ENCODE measurements at regions not wholly inside any gene's neighbourhood (a gene's known extent, or its start where the extent isn't known, plus 50 kb on each side); places are given as distances from the start of the nearest gene placed in this dataset.

DNA sequence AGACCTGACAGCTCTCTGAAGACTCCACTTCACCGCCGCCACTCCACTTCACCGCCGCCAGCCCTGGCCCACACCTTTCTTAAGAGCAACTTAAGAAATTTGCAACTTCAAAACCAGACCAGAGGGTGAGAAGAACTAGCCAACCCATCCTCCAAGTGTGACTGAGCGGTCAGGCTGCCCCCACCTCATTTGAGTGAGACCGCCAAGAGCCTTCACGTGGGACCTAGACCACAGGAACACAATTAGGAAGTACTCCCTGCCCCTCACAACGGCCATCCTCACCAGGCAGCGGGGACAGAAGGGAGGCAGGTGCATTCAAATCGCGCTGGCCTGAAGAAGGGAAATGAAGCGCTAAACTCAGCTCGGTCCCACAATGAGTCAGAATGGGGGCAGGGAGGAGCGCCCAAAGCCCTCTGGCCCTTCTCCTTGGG is 156.8 kb upstream of the BCL6 start:
- DNase-seq: no peak

DNA sequence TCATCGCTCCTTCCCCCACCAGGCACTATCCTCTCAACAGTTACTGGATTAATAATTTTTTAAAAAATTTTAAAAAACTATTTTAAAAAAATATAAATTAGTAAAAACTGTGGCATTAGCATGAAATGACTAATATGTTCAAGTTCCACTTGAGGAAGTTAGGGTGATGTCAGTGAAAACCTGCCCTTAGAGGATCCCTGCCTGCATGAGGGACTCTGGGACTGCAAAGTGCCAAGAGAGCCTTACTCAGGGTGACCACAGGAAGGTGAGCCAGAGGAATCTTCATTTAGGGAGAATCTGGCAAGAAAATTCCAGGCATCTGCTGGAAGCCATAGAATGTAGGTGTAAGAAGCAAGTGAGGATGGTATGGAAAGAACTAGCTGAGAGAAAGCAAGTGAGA is 157.7 kb upstream of the BCL6 start:
- DNase-seq: no peak

DNA sequence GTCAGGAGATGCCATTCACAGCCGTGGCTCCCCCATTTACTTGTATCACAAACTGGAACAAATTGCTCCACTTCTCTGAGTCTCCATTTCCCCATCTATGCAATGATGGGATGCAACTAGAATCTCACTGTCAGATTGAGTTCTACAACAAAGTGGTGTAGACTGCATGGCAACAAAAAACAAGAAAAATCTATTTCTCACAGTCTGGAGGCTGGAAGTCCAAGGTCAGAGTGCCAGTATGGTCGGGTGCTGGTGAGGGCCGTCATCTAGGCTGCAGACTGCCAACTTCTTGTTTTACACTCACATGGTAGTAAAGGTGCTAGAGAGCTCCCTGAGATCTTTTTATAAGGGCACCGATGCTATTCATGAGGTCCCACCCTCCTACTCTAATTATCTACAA is 158.4 kb upstream of the BCL6 start:
- no peak for DNase-seq

DNA sequence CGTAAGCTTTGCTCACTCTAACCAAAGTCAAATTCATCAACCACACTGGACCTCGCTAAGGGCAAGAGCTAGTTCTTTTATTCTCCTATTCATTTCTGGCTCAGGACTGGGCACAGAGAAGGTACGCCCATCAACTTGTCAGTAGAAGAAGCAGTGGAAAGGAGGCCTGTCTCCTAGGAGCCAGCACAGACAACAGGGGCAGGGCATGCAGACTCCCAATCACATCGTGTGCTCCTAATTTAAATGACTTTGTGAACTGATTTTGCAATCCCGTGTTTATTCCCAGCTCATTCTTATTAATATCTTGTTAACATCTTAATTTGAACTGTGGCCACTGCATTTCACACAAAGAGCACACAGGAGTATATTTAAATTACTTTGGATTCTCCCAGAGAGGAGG is 161.1 kb upstream of the BCL6 start:
- DNase-seq: no peak

DNA sequence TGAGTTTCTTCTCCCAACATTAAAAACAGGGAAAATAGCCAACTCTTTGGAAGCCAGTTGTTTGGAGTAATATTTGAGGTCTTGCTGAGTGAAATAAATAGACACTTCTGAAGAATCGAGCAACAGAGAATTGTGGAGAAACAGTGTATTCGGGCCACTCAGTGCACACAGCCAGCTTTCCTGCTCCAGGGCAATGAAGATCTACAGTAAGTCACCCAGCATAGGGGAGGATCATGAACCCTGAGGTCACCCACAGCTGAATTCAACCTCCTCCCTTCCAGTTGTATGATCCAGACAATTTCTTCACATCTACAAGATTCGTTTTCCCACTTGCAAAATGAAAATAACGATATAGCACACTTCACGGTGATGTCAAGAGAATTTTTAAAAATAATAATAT is 161.7 kb upstream of the BCL6 start:
- no peak for DNase-seq

DNA sequence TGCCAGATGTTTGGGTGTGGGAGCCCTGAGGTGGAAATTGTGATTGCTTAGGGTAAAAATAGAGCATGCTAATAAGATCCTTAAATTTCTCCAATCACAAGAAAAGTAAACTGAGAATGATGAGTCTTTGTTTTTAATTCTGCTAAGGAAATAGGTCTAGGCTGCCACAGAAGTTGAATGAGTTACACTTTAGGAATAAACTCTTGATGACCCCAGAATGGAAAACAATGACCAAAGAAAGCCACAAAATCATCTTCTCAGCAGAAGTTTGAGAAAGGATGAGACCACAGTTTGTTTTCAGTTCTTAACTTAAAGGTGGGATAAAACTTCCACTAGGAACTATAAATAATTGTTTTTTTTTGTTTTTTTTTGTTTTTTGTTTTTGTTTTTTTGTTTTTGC is 164.6 kb upstream of the BCL6 start:
- DNase-seq: no peak

DNA sequence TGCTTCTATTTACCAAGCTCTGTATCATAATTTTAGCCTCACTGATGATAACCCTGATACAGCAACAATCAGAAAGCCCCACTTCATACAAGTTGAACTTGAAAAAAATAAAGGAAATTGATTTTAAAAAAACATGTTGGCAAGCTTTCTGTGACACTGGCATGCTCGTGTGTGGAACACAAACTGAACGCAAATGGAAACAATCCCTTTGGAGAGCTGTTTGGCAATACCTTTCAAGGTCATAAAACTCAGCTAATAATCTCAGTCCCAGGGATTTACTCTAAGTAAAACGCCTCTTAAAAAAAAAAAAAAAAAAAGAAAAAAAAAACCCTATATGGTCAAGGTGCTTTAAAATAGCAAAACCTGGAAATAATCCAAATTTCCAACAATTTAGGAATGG is 166.7 kb upstream of the BCL6 start:
- DNase-seq: no peak

DNA sequence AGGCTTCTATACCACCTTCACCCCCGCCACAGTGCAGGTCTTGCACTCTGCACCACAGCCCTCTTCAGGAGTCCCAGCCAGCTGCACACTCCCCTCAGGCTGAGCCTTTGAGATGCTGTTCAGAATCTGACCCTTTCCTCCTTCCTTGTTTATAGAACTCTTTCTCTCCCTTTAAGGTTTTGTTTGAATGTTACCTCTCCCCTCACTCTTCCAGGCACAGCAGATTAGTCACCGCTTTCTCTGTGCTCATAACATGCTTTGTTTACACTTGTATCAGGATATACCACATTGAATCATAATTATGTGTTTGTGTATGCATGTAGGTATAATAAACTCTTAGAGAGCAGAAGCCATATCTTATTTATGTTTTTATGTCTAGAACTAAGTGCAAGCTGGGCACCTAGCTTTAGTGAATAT is 168.4 kb upstream of the BCL6 start:
- peak; percentile 69 for DNase-seq

DNA sequence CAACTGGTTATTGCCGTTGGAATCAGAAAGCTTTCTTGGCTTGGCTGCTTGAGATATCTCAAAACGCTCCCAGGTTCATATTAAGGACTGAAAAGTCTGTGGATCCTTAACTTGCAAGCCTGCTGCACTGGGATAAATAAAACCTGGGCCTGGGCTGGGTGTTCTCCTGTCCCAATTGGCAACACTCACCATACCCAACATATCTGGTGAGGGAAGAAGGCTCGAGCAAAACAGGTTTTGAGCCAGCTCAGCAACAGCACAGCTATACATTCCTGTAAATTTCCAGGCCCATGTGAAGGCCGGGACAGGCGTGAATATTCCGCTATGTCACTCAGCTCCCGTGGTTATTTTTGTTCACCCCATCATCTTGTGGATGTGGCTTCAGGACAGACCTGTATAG is 169.0 kb upstream of the BCL6 start:
- peak; percentile 37 for DNase-seq

DNA sequence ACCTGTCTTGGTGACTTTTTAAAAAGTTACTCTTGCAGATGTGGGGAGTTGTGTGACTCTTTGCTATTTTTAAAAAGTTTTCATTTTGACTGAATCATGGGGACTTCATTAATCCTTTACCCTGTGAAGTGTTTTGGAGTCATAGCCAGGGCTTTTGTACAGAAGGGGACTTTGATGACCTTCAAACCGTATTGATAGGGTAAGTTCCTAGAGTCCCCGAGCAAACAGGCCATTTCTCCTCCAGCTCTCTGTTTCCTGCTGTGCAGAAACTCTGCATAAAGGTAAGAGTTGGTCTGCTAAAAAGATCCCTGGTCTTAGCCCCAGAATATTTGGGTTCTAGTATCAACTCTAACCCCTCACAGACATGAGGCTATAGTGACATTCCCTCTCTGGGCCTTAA is 170.8 kb upstream of the BCL6 start:
- no peak for DNase-seq

DNA sequence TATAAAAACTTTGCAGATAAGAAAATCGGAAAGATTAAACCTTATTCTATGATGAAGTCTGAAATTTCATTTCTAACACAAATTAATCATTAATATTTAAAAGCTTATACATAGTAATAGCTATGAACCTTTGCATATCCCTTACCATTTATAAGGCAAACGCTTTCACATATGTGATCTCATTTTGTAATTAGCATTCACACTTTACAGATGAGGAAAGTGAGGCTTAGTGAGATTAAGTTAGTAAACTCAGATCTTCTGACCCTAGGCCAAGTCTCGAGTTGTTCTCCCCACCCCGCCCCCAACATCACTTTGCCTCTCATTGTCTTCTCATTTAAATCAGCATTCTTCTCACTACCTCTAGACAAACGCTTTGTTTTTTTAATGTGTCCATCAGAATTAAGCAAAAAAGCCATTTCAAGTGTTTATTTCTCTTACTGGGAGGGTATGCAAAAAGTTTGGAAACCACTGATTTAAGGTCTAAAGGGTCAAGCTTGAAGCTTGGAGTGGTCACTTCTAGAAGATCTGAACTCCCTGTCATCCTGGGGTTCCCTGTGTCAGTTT is 172.9 kb upstream of the BCL6 start:
- no peak for DNase-seq

DNA sequence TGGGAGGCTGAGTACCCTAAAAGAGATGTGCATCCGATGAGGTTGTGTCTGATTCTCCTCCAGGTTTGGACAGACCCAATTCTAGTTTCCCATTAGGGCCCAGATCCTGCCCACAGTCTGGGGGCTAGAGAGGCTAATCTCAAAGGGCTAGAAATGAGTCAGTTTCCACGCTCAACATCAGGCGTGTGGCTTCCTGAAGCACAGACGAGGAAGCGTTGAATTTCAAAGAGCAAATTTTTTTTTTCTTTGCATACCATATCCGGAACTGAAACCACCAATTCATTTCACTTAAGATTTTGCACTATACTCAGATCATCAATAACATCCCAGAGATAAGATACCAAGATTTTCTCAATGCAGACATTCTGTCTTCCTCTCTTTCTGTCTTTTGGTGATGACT is 173.8 kb upstream of the BCL6 start:
- no peak for DNase-seq

DNA sequence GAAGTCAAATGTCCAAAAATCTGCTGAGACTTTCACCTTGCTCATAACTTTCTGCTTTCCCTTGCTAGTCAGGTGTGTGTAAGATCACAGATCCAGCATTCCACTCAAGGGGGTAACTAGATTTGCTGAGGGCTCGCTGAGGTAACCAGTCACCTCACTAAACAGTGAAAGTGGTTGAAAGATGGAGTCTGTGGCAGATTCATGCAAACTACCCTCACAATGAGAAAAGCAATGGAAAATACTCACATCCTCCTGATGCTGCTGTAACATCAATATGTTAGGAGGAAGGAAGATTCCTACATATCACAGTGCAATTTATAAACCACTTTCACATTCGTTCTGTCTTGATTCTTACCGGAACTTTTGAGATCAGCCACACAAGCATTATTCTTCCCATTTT is 174.3 kb upstream of the BCL6 start:
- DNase-seq: no peak

DNA sequence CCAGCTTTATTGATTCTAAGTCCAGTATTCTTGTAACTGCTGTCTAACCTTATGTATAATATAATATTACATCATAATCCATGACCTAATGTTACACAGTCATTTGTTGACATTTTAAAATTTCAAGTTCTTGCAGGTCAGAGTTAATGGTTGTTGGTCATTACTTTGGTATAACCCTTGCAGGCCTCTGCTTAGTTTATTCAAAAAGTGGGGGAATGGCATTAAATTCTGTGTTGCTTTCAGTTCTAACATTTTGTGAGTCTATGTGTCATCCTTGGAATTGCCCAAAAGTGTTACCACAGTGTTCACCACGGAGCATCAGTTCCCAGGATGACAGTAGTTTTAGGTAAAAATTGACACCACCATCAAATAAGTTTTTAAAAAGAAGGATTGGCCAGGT is 174.8 kb upstream of the BCL6 start:
- DNase-seq: no peak

DNA sequence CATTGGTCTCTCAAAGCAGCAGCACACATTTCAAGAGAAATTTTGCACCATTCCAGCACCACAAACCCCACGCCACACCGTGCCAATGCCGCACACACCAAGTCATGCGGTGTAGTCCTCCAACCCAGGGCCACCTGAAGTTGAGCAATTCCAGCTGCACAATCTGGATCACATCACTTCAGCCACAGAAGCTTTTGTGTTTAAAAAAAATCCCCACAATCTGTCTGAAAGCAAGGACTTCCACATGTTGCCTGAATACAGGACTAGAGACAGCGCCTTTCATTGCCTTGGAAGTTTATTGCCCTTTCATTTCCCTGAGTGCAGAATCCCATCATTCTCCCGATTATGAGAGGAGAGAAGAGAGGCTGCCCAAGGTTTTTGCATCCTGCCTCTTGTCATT is 175.6 kb upstream of the BCL6 start:
- DNase-seq: no peak

DNA sequence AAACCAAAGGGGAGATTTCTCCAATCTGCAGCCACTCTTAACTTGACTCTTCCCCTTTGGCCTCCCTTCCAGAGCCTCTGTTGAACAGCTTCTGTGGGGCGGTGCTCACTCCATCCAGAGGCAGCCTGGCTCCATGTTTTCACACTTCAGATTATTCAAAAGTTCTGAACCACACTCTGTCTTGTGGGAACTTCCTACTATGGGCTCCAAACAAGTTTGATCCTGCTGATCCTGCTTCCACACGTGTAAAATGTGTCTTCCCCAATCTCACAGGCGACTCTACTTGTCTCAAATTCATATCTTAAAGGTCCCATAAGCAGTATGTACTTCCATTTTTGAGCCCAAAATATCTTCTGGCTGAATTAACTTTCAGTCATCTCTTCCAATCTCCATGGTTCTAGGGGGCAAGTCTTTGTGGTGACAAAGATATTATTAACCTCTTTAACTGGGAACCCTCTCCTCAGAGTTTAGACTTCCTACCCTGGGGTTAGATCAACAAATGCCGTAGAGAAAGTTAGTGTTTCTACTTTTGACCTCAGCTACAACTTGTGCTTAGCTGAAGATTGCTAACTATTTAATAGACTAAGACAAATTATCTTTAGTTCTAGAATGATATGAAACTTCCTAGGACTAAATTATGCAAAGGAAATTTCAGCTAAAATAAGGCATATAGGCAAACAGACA is 176.3 kb upstream of the BCL6 start:
- no peak for DNase-seq

DNA sequence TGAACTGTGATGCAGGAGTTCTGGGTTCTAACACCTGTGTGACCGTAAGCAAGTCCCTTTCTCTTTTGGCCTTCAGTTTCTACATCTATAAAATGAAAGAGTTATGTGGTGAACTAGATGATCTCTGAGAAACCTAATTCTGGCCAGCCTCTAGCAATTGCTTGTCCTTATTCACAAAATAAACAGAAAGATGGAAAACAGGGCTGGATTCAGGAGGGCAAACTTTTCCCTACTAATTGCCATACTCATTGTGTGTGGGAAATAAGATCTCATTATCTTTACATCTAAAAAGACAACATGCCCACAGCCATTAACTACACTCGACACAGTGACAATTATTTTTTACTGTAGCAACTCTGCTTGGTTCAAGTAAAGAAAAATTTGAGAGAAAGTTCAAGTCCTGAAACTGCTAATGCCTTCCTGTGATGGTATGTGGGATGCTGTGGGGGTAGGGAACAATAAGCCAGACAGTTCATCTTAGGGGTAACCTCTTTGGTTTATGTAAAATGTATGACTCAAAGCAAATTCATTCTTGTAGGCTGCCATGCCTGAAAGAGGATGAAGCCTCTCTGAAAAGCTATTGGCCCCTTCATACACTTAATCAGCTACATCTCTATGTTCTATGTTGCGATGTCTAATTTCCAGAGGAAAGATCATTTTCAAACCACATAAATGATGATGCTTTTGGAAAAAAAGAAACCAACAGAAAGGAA is 177.6 kb upstream of the BCL6 start:
- DNase-seq: no peak

DNA sequence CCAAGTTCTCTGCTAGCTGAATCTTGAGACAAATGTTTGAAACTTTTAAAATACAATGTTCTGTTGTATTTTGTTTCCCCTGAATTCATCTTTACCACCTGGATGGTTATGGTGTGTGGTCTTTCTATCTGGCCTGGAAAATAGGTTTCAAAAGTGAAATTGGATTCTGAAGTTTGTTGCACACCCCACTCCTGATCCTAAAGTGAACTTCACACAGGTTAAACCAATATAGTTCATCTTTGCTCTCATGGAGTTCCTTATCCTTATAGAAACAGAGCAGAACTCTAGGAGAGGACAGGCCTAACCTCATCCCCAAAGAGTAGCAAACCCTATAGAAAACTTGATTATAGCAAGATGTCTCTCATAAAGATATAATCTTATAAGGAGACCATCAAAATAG is 179.4 kb upstream of the BCL6 start:
- DNase-seq: no peak

DNA sequence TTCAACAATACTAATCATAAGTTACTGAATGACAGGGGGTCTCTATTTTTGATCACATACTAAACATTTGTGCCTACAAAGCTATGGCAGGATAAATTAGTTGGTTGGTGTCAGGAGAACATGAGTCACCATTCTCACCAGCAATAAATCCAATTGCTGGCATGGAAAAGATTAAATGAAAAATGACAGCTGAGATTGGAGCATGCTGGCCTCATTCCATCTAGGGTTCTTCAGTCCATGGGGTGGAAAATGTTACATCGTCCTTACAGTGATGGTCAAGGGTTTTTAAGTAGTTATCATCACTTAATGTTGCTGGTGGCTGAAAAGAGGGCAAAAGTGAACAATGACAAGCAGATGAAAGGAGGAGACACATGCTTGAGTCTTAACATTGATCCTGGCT is 180.1 kb upstream of the BCL6 start:
- no peak for DNase-seq

DNA sequence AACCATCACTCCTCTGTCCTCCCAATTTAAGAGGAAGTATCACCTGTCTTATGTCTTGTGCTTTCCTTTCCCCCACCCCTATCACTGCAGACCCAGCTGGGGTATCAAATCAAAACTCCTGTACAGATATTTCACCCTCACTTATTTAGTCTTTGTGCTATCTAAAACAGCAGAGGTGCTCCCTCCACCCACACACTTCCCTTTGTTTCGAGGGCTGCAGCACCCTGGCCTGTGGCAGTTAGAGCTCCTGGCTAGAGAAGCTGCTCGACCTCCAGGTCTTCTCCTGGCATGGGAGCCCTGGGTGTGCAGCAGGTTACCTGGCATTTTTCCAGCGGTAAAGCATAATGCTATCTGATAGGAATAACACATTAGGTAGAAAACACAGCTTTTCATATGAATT is 181.4 kb upstream of the BCL6 start:
- DNase-seq: no peak

DNA sequence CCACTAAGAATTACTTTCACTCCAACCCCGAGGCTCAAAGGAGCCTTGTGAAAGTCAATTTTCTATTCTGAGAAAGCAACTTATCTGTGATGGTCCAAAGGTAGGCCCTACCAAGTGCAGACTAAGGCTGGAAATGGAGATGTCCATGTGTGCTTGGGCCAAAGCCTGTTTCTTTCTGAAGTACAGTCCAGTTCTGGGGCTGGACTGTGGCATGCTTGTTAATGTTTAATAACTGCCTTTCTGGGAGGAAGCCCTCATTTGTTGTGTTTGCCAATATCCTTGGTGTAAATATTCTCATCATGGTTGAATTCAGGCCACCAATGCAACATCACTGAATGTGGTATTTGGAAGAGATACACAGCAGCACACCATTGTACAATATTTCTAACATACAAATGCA is 182.3 kb upstream of the BCL6 start:
- no peak for DNase-seq

DNA sequence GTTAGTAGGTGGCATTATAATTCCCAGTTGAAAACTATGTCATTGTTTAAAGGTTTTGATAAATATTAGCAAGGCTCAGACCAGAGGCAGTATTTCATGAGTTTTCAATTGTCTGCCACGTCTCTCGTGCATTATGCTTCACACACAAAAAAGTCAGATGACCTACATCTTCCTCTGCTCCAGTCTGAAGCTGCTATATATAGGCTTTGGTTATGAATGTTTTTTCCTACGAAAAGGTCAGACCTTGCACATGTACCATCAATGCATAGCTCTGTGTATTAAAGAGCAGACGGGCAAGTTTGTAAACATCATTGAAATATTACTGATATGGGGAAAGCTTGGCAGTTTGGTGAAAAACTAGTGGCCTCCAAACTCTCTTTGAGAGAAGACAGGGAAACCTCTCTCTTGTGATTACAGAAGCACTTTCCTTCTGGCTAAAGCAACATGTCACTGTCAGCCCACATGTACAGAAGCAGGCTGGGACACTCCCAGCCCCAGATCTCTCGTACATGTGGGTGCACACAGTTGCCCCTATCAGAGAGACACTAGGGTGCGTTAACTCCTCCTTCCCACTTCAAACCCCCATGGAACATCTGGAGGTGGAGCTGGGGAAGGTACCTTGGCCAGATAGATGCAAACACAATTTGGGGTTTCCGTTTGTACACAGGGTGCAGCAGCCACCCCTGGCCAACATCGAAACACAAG is 184.0 kb upstream of the BCL6 start:
- DNase-seq: no peak

DNA sequence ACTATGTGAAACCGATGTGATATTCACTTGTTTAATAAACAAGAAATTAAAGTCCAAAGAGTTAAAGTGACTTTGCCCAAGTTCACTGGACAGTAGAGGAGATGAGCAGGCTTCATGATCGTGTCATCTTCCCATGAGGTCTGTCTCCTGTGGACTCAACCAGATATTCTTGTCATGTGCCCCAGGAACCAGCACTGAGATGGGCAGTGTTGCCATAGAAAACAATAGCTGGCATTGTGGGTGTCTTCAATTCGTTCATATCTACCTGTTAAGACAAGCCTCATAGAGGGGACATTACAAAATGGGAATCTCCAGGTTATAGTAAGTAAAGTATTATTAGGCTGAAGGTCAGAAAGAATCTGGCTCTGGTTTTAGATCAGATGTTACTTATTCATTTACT is 184.8 kb upstream of the BCL6 start:
- no peak for DNase-seq

DNA sequence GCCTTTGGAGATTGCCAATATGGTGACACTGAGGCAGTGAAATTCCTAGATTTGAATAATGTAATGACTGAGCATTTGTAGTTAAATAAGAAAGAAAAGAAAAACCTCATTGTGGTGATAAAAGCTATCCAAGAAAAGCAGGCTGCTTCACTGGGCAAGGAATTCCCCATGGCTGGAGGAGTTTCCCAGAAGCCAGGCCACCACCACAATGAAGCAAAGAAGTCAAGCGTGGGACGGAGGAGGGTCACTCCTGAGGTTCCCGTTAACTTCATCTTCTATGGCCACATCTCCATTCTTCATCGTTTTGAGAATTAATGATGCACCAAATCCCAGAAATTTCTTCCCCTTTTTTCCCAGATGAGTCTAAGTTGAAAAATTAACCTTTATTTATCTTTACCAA is 185.8 kb upstream of the BCL6 start:
- no peak for DNase-seq
